GM20431 (cell line): ENCODE measurements at regions not wholly inside any gene's neighbourhood (a gene's known extent, or its start where the extent isn't known, plus 50 kb on each side); places are given as distances from the start of the nearest gene placed in this dataset.

ENCODE experiments used
- in situ Hi-C: fragments of 300-500 bp; cut with MseI, MboI; formaldehyde crosslinking; loops from one replicate; pipeline ENCODE4 v1.15.0; 2020; ENCODE audit warnings: low sequenced_read_pairs; ENCODE audit not compliant: unreplicated experiment

- in situ Hi-C loops: no loop called here
Measured at GRCh38 chr1:221470000-221470698, 271.7 kb downstream of the DUSP10 start.

GRCh38 chr1:221473411-221473810 lies 268.5 kb downstream of the DUSP10 start:
- in situ Hi-C loops: no loop called here

GRCh38 chr1:221477252-221477651 lies 264.6 kb downstream of the DUSP10 start:
- in situ Hi-C loops: no loop called here

GRCh38 chr1:221478050-221478949 lies 263.6 kb downstream of the DUSP10 start:
- in situ Hi-C loops: no loop called here

- in situ Hi-C loops: no loop called here
Measured at GRCh38 chr1:221487781-221488524, 253.9 kb downstream of the DUSP10 start.

- in situ Hi-C loops: no loop called here
Measured at GRCh38 chr1:221488550-221488949, 253.3 kb downstream of the DUSP10 start.

- in situ Hi-C loops: no loop called here
Measured at GRCh38 chr1:221494670-221495069, 247.2 kb downstream of the DUSP10 start.

- in situ Hi-C loops: no loop called here
Measured at GRCh38 chr1:221497046-221497445, 244.8 kb downstream of the DUSP10 start.

- in situ Hi-C loops: no loop called here
Measured at GRCh38 chr1:221503268-221503667, 238.6 kb downstream of the DUSP10 start.

- in situ Hi-C loops: no loop called here
Measured at GRCh38 chr1:221509575-221510355, 232.1 kb downstream of the DUSP10 start.

GRCh38 chr1:221510793-221511503 lies 230.9 kb downstream of the DUSP10 start:
- in situ Hi-C loops: no loop called here

GRCh38 chr1:221511797-221512196 lies 230.1 kb downstream of the DUSP10 start:
- in situ Hi-C loops: no loop called here

- in situ Hi-C loops: no loop called here
Measured at GRCh38 chr1:221514806-221515205, 227.1 kb downstream of the DUSP10 start.

- in situ Hi-C loops: no loop called here
Measured at GRCh38 chr1:221515496-221515895, 226.4 kb downstream of the DUSP10 start.

GRCh38 chr1:221517961-221518360 lies 223.9 kb downstream of the DUSP10 start:
- in situ Hi-C loops: no loop called here

GRCh38 chr1:221520250-221520649 lies 221.6 kb downstream of the DUSP10 start:
- in situ Hi-C loops: no loop called here

- in situ Hi-C loops: no loop called here
Measured at GRCh38 chr1:221521686-221522085, 220.2 kb downstream of the DUSP10 start.

GRCh38 chr1:221522529-221522940 lies 219.4 kb downstream of the DUSP10 start:
- in situ Hi-C loops: no loop called here

GRCh38 chr1:221525749-221526148 lies 216.1 kb downstream of the DUSP10 start:
- in situ Hi-C loops: no loop called here
